ENCODE measurements at regions not wholly inside any gene's neighbourhood (a gene's known extent, or its start where the extent isn't known, plus 50 kb on each side); places are given as distances from the start of the nearest gene placed in this dataset.
"Not testable (repeated sequence)": the region's sequence is repeated elsewhere in the genome, so short reads cannot be mapped to it uniquely, and the experiment has no call there.

DNA sequence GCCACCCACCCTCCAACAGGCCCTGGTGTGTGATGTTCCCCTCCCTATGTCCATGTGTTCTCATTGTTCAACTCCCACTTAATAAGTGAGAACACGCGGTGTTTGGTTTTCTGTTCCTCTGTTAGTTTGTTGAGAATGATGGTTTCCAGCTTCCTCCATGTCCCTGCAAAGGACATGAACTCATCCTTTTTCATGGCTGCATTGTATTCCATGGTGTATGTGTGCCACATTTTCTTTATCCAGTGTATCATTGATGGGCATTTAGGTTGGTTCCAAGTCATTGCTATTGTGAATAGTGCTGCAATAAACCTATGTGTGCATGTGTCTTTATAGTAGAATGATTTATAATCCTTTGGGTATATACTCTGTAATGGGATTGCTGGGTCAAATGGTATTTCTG lies 424.2 kb upstream of the MEF2C start:
- intact Hi-C loops (cut with micrococcal nuclease): loop anchor here (5.0 kb wide), 1 partner anchor 90 kb away; no protein-coding TSS in a partner anchor
- H3K4me2 ChIP-seq (ENCODE audit: low read depth, low read length); dilution Hi-C loops (cut with HindIII; ENCODE audit: low sequenced_read_pairs, unreplicated experiment); H3K56ac ChIP-seq (ENCODE audit: extremely low read depth, insufficient read depth, low read length); H2BK15ac ChIP-seq (ENCODE audit: low read depth, low read length); H3K79me1 ChIP-seq (ENCODE audit: low read depth in 1 of 2, low read length in 2 of 2); H3K9ac ChIP-seq (ENCODE audit: low read depth, low read length); H2AK9ac ChIP-seq (replicated peaks; ENCODE audit: low read depth, low read length, poor library complexity); H3K18ac ChIP-seq (ENCODE audit: low read depth, low read length); H4K5ac ChIP-seq (ENCODE audit: low read depth, low read length); H3K4me3 ChIP-seq (ENCODE audit: insufficient read depth, low read depth, low read length); H3K14ac ChIP-seq (replicated peaks; ENCODE audit: low read depth, low read length); H2BK120ac ChIP-seq (ENCODE audit: low read depth, low read length); H3K27ac ChIP-seq (ENCODE audit: insufficient read depth, low read length); H4K8ac ChIP-seq (ENCODE audit: low read depth in 2 of 2, low read length in 2 of 2); DNase-seq; BruUV-seq (replicated peaks); POLR2A ChIA-PET (ENCODE audit: unreplicated experiment); H3K23ac ChIP-seq (ENCODE audit: low read depth, low read length); ATAC-seq (ENCODE audit: low read depth); H3K9me3 ChIP-seq (ENCODE audit: control insufficient read depth, insufficient read depth, low read length); in situ Hi-C loops (cut with MboI; ENCODE audit: low sequenced_read_pairs); H4K20me1 ChIP-seq (ENCODE audit: insufficient read depth, low read length); H2AFZ ChIP-seq (replicated peaks; ENCODE audit: low read length, poor library complexity); H3K4me1 ChIP-seq (ENCODE audit: control insufficient read depth, insufficient read depth, low read length); H3K4ac ChIP-seq (ENCODE audit: low read depth, low read length); CTCF ChIA-PET; H2BK5ac ChIP-seq (ENCODE audit: low read depth, low read length, poor library complexity, severe bottlenecking); H4K91ac ChIP-seq (ENCODE audit: insufficient read depth, low read depth, low read length); H3K27me3 ChIP-seq (ENCODE audit: control insufficient read depth, insufficient read depth, low read length); H2BK20ac ChIP-seq (ENCODE audit: low read depth, low read length); H3K36me3 ChIP-seq (ENCODE audit: control insufficient read depth, insufficient read depth, low read length); H2AK5ac ChIP-seq (ENCODE audit: low read depth, low read length); H3K9me1 ChIP-seq (ENCODE audit: insufficient read depth, low read length): not testable (repeated sequence)
- WGBS, 2 experiments (ENCODE audit: extremely low coverage in 2 of 2, insufficient read length in 1 of 2): no CpG with 5 or more reads among the region's 2 CpGs
